OCI-LY7 (cell line): ENCODE measurements at regions not wholly inside any gene's neighbourhood (a gene's known extent, or its start where the extent isn't known, plus 50 kb on each side); places are given as distances from the start of the nearest gene placed in this dataset.

Experiments
- BruUV-seq: library from RNA; stranded (reverse); fragments of 400-500 nt; replicated peaks from 2 replicates; lab custom pipeline; 2021; lab: Mats Ljungman, UMichigan
- CTCF ChIA-PET: fragments of 300-600 bp; sonication (Branson Sonifier 250); formaldehyde crosslinking; loops from one replicate; lab custom pipeline; 2022; ENCODE audit warnings: antibody characterized with exemption; ENCODE audit not compliant: unreplicated experiment; lab: Charles Lee
- POLR2A ChIA-PET: fragments of 300-600 bp; sonication (Branson Sonifier 250); formaldehyde crosslinking; loops from one replicate; lab custom pipeline; 2022; ENCODE audit warnings: antibody characterized with exemption; lab: Charles Lee
- DNase-seq: peaks from one replicate; pipeline ENCODE4 v3.0.0-alpha.2; 2015; ENCODE audit warnings: low spot score
- H2AFZ ChIP-seq: fragments of 200-600 bp; sonication (generic), shearing (Covaris generic); 2 replicates; pipeline ENCODE4 v1.6.1; 2014; ENCODE audit warnings: mild to moderate bottlenecking, antibody characterized with exemption, low read length, moderate library complexity
- H3K27ac ChIP-seq: fragments of 200-600 bp; sonication (generic); 2 replicates; pipeline ENCODE4 v1.5.1; 2014; ENCODE audit warnings: mixed run types, low read depth, mild to moderate bottlenecking, moderate library complexity, low read length, inconsistent platforms; ENCODE audit not compliant: poor library complexity, severe bottlenecking
- H3K36me3 ChIP-seq: fragments of 200-600 bp; sonication (generic); 2 replicates; pipeline ENCODE4 v1.6.1; 2014; ENCODE audit warnings: mild to moderate bottlenecking, antibody characterized with exemption, low read length, moderate library complexity, mixed read lengths; ENCODE audit not compliant: insufficient read depth
- H3K4me1 ChIP-seq: fragments of 200-600 bp; sonication (generic); 2 replicates; pipeline ENCODE4 v1.5.1; 2014; ENCODE audit warnings: mild to moderate bottlenecking, low read length; ENCODE audit not compliant: insufficient read depth, poor library complexity, severe bottlenecking
- H3K4me2 ChIP-seq: fragments of 200-600 bp; sonication (generic); 2 replicates; pipeline ENCODE4 v1.6.1; 2014; ENCODE audit warnings: mild to moderate bottlenecking, low read length
- H3K4me3 ChIP-seq: fragments of 200-600 bp; sonication (generic); 2 replicates; pipeline ENCODE4 v1.5.1; 2014; ENCODE audit warnings: mild to moderate bottlenecking, low read depth, low read length; ENCODE audit not compliant: poor library complexity, severe bottlenecking
- H3K79me2 ChIP-seq: fragments of 200-600 bp; sonication (generic); 2 replicates; pipeline ENCODE4 v1.6.1; 2016; ENCODE audit warnings: low read depth, mild to moderate bottlenecking, low read length, moderate library complexity, mixed read lengths; ENCODE audit not compliant: insufficient read depth
- H3K9me2 ChIP-seq: fragments of 200-600 bp; sonication (generic); 2 replicates; pipeline ENCODE4 v1.6.1; 2016; ENCODE audit warnings: mild to moderate bottlenecking, low read length, mixed read lengths; ENCODE audit not compliant: insufficient read depth
- H3K9me3 ChIP-seq: fragments of 200-600 bp; sonication (generic); 2 replicates; pipeline ENCODE4 v1.6.1; 2014; ENCODE audit warnings: mild to moderate bottlenecking, mixed run types, low read length, mixed read lengths
- H4K20me1 ChIP-seq: fragments of 200-600 bp; sonication (generic); 2 replicates; pipeline ENCODE4 v1.6.1; 2014; ENCODE audit warnings: mild to moderate bottlenecking, antibody characterized with exemption, low read length, moderate library complexity, mixed read lengths; ENCODE audit not compliant: insufficient read depth
- CTCF ChIP-seq: fragments of 200-600 bp; sonication (generic); conservative IDR thresholded peaks from 2 replicates; pipeline ENCODE4 v1.5.1; 2014; ENCODE audit warnings: mild to moderate bottlenecking, antibody characterized with exemption, low read length, moderate library complexity, mixed read lengths
- EZH2phosphoT487 ChIP-seq: fragments of 200-600 bp; sonication (generic); IDR thresholded peaks from 2 replicates; pipeline ENCODE4 v1.6.1; 2018; ENCODE audit warnings: low read depth, borderline replicate concordance, mild to moderate bottlenecking, mixed run types, antibody characterized with exemption, low read length, moderate library complexity, mixed read lengths
- intact Hi-C: fragments of 100-400 bp; cut with micrococcal nuclease; formaldehyde crosslinking; loops from one replicate; pipeline ENCODE4 v1.10.0; 2022; ENCODE audit not compliant: unreplicated experiment

DNA sequence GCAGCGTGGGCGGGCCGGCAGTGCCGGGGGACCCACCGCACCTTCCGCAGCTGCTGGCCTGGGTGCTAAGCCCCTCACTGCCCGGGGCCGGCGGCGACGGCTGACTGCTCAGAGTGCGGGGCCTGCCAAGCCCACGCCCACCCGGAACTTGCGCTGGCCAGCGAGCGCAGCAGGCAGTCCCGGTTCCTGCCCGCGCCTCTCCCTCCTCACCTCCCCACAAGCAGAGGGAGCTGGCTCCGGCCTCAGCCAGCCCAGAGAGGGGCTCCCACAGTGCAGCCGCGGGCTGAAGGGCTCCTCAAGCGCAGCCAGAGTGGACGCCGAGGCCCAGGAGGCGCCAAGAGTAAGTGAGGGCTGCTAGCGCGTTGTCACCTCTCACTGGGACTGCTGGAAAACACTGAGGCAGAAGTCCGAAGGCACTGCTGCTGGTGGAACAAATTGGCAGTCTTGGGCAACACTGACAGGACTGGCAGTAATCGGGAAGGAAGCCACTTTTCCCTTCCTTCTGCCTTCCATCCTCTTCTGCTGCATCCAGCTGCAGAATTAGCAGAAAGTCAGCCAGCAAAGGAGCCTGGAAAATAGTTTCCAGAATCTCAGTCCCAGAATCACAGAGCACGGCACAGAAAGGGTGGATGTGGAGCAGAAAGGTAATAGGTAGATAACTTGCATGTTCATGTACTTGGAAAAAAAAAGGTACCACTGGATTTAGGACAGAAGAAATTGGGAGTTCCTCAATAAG, 179.4 kb upstream of the FN1 start:
- no peak for TF ChIP-seq EZH2phosphoT487
- TF ChIP-seq CTCF, result no peak
- Histone ChIP-seq H3K4me3 (no peak overlapping the region), H3K9me3 (no peaks in the 10 kb centered on the region), H3K79me2 (no peaks in the 10 kb centered on the region), H2AFZ (no peak overlapping the region), H3K27ac (no peak overlapping the region), H3K9me2 (no peaks in the 10 kb centered on the region), H4K20me1 (no peaks in the 10 kb centered on the region), H3K4me1 (no peaks in the 10 kb centered on the region), H3K36me3 (no peaks in the 10 kb centered on the region), H3K4me2 (no peak overlapping the region)
- DNase-seq, result no peak
- POLR2A ChIA-PET, result no interaction called here
- CTCF ChIA-PET, result no interaction called here
- intact Hi-C loops, result no loop called here
- no TSS peak for BruUV-seq

GRCh38 chr2:215614296-215614695, 178.4 kb upstream of the FN1 start:
- no peak overlapping the region for H2AFZ ChIP-seq
- H3K27ac ChIP-seq, result no peak overlapping the region
- H3K79me2 ChIP-seq, result no peaks in the 10 kb centered on the region
- H3K4me2 ChIP-seq, result no peak overlapping the region
- H4K20me1 ChIP-seq, result no peaks in the 10 kb centered on the region
- H3K9me2 ChIP-seq, result no peaks in the 10 kb centered on the region
- H3K9me3 ChIP-seq, result no peaks in the 10 kb centered on the region
- H3K4me1 ChIP-seq, result no peaks in the 10 kb centered on the region
- CTCF ChIA-PET, result no interaction called here
- no peak for DNase-seq
- POLR2A ChIA-PET, result interaction anchor here (0.6 kb wide), 1 partner anchor 28 kb away, joined by 3 read pairs; no protein-coding TSS in a partner anchor
- BruUV-seq, result no TSS peak
- TF ChIP-seq CTCF, result no peak
- no peak for TF ChIP-seq EZH2phosphoT487
- no peak overlapping the region for H3K4me3 ChIP-seq
- intact Hi-C loops, result no loop called here
- no peaks in the 10 kb centered on the region for H3K36me3 ChIP-seq

- ChIA-PET CTCF (no interaction called here), POLR2A (interaction anchor here (0.6 kb wide), 1 partner anchor 28 kb away, joined by 3 read pairs; no protein-coding TSS in a partner anchor)
- no peaks in the 10 kb centered on the region for H3K36me3 ChIP-seq
- BruUV-seq, result no TSS peak
- H3K4me1 ChIP-seq, result no peaks in the 10 kb centered on the region
- H3K27ac ChIP-seq, result no peak overlapping the region
- no peaks in the 10 kb centered on the region for H3K79me2 ChIP-seq
- no peak overlapping the region for H2AFZ ChIP-seq
- intact Hi-C loops, result no loop called here
- H3K9me3 ChIP-seq, result no peaks in the 10 kb centered on the region
- no peak for DNase-seq
- TF ChIP-seq CTCF, result no peak
- TF ChIP-seq EZH2phosphoT487, result no peak
- H3K4me3 ChIP-seq, result no peak overlapping the region
- no peaks in the 10 kb centered on the region for H3K9me2 ChIP-seq
- no peaks in the 10 kb centered on the region for H4K20me1 ChIP-seq
- H3K4me2 ChIP-seq, result no peak overlapping the region
Observed at GRCh38 chr2:215613888-215614287, 178.0 kb upstream of the FN1 start.
